Type B pancreatic cell (in vitro differentiated cells): ENCODE measurements at regions not wholly inside any gene's neighbourhood (a gene's known extent, or its start where the extent isn't known, plus 50 kb on each side); places are given as distances from the start of the nearest gene placed in this dataset.
"Not testable (repeated sequence)": the region's sequence is repeated elsewhere in the genome, so short reads cannot be mapped to it uniquely, and the experiment has no call there.

Source experiments
- DNase-seq: peaks from one replicate; pipeline ENCODE4 v3.0.0; 2021; ENCODE audit warnings: mixed read lengths; ENCODE audit not compliant: unreplicated experiment; ENCODE audit errors: extremely low spot score
- H3K27ac Mint-ChIP-seq: 2 replicates; pipeline ENCODE4 v1.8.0; 2021; ENCODE audit warnings: mild to moderate bottlenecking, mixed read lengths
- H3K27me3 Mint-ChIP-seq: 2 replicates; pipeline ENCODE4 v1.8.0; 2021; ENCODE audit warnings: mixed read lengths
- H3K36me3 Mint-ChIP-seq: 2 replicates; pipeline ENCODE4 v1.8.0; 2021; ENCODE audit warnings: mixed read lengths
- H3K4me1 Mint-ChIP-seq: one replicate; pipeline ENCODE4 v1.8.0; 2021; ENCODE audit warnings: mixed read lengths; ENCODE audit not compliant: unreplicated experiment
- H3K4me3 Mint-ChIP-seq: 2 replicates; pipeline ENCODE4 v1.8.0; 2021; ENCODE audit warnings: mild to moderate bottlenecking, mixed read lengths
- H3K9me3 Mint-ChIP-seq: 2 replicates; pipeline ENCODE4 v1.8.0; 2021; ENCODE audit warnings: mixed read lengths
- TF ChIP-seq, protein P1 (sequence below): fragments of 200-600 bp; sonication (generic); conservative IDR thresholded peaks from 2 replicates; pipeline ENCODE4 v1.5.0; 2021; ENCODE audit warnings: antibody characterized with exemption, mild to moderate bottlenecking

DNA sequence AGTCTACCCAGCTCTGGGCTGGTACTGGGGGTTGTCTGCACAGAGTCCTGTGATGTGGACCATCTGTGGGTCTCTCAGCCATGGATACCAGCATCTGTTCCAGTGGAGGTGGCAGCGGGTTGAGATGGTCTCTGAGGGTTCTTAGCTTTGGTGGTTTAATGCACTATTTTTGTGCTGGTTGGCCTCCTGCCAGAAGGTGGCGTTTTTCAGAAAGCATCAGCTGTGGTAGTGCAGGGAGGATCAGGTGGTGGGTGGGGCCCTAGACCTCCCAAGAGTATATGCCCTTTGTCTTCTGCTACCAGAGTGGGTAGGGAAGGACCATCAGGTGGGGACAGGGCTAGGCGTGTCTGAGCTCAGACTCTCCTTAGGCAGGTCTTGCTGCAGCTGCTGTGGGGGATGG, 103.7 kb downstream of the GALR1 start:
- peaks cover 19% of the 10 kb centered on the region for H3K27me3 Mint-ChIP-seq
- DNase-seq, H3K27ac Mint-ChIP-seq, H3K4me1 Mint-ChIP-seq, H3K4me3 Mint-ChIP-seq, H3K36me3 Mint-ChIP-seq, H3K9me3 Mint-ChIP-seq: not testable (repeated sequence)
- TF ChIP-seq, protein P1, sequence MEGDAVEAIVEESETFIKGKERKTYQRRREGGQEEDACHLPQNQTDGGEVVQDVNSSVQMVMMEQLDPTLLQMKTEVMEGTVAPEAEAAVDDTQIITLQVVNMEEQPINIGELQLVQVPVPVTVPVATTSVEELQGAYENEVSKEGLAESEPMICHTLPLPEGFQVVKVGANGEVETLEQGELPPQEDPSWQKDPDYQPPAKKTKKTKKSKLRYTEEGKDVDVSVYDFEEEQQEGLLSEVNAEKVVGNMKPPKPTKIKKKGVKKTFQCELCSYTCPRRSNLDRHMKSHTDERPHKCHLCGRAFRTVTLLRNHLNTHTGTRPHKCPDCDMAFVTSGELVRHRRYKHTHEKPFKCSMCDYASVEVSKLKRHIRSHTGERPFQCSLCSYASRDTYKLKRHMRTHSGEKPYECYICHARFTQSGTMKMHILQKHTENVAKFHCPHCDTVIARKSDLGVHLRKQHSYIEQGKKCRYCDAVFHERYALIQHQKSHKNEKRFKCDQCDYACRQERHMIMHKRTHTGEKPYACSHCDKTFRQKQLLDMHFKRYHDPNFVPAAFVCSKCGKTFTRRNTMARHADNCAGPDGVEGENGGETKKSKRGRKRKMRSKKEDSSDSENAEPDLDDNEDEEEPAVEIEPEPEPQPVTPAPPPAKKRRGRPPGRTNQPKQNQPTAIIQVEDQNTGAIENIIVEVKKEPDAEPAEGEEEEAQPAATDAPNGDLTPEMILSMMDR = peak; percentile 33

DNA sequence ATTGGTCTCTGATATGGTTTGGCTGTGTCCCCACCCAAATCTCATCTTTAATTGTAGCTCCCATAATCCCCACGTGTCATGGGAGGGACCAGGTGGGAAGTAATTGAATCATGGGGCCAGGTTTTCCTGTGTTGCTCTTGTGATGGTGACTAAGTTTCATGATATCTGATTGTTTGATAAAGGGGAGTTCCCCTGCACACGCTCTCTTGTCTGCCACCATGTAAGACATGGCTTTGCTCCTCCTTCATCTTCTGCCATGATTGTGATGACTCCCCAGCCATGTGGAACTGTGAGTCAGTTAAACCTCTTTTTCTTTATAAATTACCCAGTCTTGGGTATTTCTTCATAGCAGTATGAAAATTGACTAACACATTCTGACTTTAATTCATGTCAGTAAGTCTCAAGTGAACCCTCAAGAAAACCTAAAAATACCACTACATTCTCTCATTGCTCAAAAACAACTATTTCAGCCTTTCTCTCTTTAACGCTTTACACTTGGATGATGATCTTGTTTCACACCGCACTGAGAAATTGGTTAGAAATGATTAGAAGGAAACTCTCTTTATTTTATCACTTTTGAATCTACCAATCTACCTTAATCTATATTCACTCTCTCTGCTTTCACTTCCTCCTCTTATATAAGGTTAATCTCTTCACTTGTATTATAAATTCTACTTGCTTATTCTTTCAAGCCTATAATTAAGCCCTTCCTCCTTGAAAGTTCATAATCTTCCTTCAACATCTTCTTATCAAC, 110.1 kb downstream of the GALR1 start:
- no peak for DNase-seq
- TF ChIP-seq, protein P1 = no peak
- Mint-ChIP-seq H3K36me3 (no peaks in the 10 kb centered on the region), H3K27me3 (peaks cover 14% of the 10 kb centered on the region), H3K27ac (no peak overlapping the region), H3K4me1 (no peaks in the 10 kb centered on the region), H3K4me3 (no peak overlapping the region), H3K9me3 (peaks cover 6% of the 10 kb centered on the region)

DNA sequence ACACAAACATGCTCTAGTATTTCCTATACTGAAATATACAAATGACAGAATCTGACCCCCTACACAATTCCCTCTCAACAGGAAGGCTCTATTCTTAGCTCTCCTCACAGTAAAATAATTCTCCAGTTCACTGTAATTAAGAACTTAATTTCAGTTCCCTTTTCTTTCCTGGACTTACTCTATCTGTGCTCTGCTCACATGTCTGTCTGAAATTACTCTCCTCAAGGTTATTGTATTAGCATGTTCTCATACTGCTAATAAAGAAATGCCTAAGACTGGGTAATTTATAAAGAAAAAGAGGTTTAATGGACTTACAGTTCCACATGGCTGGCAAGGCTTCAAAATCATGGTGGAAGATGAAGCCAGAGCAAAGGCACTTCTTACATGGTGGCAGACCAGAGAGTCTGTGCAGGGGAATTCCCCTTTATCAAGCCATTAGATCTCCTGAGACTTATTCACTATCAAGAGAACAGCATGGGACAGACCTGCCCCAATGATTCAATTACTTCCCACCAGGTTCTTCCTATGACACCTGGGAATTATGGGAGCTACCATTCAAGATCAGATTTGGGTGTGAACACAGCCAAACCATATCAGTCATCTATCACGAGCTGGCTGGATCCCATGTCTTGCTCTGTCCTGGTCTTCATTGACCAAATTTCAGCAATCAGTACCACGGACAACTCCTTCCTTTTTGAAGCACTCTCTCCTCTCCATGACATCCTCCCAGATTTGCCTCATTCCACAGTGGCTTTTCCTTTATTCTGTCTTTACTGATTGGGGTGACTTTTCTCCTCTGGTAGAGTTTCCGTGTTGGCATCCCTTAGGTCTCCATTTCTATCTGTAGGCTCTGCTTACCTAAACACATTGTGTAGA, 110.9 kb downstream of the GALR1 start:
- Mint-ChIP-seq H3K9me3 (peaks cover 6% of the 10 kb centered on the region), H3K4me3 (no peak overlapping the region), H3K27me3 (peaks cover 17% of the 10 kb centered on the region), H3K36me3 (no peaks in the 10 kb centered on the region), H3K4me1 (no peaks in the 10 kb centered on the region), H3K27ac (no peak overlapping the region)
- TF ChIP-seq, protein P1 = no peak
- no peak for DNase-seq

DNA sequence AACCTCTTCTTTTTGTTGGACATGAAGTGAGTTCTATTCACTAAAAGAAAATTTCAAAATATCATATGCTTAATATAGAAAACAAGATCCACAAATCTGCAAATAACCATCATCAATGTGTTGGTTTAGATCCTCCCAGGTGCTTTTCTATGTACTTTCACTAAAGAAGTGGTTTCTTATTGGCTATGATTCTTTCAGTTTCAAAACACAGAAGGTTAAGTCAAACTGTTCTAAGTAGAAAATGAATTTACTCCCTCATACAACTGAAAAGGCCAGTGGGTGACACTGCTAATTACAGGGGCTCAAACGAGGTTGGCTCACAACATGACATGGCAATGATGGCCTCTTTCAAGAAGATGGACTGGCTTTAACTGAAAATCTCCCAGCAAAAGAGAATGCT, 111.7 kb downstream of the GALR1 start:
- Mint-ChIP-seq H3K9me3 (peaks cover 6% of the 10 kb centered on the region), H3K36me3 (no peaks in the 10 kb centered on the region), H3K4me1 (peaks cover 4% of the 10 kb centered on the region), H3K27me3 (peaks cover 17% of the 10 kb centered on the region), H3K27ac (no peak overlapping the region), H3K4me3 (no peak overlapping the region)
- no peak for DNase-seq
- TF ChIP-seq, protein P1 = no peak

DNA sequence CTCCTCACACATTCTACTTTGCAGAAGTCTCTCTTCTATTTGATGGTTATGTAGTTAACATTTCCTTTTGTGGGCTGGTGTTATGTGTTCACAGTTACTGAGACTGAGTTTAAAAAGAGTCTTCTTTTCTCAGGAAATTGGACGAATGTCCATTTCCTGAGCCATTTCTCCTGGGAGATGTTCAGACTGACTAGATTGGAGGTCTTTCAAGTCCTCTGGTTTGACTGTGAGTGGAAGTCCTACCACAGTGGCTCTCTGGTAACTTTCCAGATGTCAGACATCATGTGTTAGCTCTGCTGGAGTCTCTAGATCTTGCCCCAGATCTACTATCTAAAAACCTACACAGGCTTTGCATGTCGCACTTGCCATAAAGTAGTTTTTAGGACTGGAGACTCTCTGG, 116.0 kb downstream of the GALR1 start:
- TF ChIP-seq, protein P1 = no peak
- peaks cover 12% of the 10 kb centered on the region for H3K4me1 Mint-ChIP-seq
- H3K36me3 Mint-ChIP-seq = no peaks in the 10 kb centered on the region
- H3K4me3 Mint-ChIP-seq = no peak overlapping the region
- no peak overlapping the region for H3K27ac Mint-ChIP-seq
- peaks cover 20% of the 10 kb centered on the region for H3K27me3 Mint-ChIP-seq
- peaks cover 14% of the 10 kb centered on the region for H3K9me3 Mint-ChIP-seq
- DNase-seq = no peak
